Cardiac fibroblast (primary cell): ENCODE measurements at regions not wholly inside any gene's neighbourhood (a gene's known extent, or its start where the extent isn't known, plus 50 kb on each side); places are given as distances from the start of the nearest gene placed in this dataset.

Experiments
- DNase-seq, 2 donors: peaks; one replicate each; pipeline versions ENCODE4 v3.0.0 to v3.0.0-alpha.2; 2010; ENCODE audit warnings: low read depth in 2 of 2
- H3K4me3 ChIP-seq, 2 donors: replicated peaks in 1 of 2; 1 replicate in 1 of 2; 2 replicates in 1 of 2; pipeline ENCODE4 v1.5.1; 2011; ENCODE audit warnings: low read depth in 2 of 2, low read length in 2 of 2, mild to moderate bottlenecking in 2 of 2, moderate library complexity in 1 of 2
- CTCF ChIP-seq: IDR thresholded peaks from one replicate; pipeline ENCODE4 v1.5.1; 2011; ENCODE audit warnings: low read depth, mild to moderate bottlenecking, low read length, inconsistent platforms

DNA sequence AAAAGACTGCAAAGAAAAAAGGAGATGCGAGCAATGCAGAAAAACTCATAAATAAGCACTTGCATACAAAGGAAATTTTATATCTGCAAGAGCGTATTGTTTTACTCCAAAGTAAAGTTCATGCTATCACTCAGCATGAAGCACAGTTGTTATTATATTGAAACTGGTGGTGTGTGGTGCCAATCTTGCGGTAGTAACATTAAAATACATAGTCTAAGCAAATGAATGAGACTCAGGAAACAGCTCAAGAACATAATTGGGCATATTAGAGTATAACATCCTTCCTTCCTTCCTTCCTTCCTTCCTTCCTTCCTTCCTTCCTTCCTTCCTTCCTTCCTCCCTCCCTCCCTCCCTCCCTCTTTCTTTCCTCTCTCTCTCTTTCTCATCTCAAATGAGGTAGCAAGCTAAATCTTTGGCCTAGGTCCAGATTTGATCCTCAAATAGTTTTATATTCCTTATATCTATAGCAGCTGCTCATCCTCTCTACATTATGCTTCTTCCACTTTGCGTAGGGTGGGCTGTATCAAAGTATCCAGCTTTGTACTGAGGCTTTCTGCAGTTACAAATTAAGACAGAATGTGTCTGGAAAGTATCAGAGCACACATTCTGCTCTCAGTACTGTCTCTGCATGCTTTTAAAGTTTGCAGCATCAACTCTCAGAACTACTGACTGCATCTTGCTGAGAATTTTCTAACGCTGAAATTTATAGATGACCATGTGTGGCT lies 718.3 kb downstream of the RERGL start:
- no peak for DNase-seq
- TF ChIP-seq CTCF = no peak
- no peak overlapping the region for H3K4me3 ChIP-seq

DNA sequence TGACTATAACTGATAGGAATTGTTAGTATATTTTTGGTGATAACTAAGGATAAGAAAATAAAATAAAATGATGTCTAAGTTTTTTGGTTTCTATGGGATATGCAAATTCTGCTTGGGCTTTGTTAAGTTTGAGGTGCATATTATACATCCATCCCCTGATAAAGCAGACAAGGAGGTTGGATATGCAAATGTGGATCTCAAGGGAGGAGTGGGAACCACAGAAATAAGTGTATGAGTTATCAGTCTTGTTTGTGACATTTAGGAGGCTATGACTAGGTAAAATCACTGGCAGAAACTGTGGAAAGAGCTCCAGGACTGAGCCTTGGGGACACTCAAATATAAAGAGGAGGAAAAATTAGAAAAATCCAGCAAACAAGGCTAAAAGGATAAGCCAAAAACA lies 719.4 kb downstream of the RERGL start:
- DNase-seq = no peak
- TF ChIP-seq CTCF = no peak
- H3K4me3 ChIP-seq = no peak overlapping the region

GRCh38 chr12:17369556-17369955 lies 720.4 kb downstream of the RERGL start:
- no peak for DNase-seq
- no peak overlapping the region for H3K4me3 ChIP-seq
- no peak for TF ChIP-seq CTCF

DNA sequence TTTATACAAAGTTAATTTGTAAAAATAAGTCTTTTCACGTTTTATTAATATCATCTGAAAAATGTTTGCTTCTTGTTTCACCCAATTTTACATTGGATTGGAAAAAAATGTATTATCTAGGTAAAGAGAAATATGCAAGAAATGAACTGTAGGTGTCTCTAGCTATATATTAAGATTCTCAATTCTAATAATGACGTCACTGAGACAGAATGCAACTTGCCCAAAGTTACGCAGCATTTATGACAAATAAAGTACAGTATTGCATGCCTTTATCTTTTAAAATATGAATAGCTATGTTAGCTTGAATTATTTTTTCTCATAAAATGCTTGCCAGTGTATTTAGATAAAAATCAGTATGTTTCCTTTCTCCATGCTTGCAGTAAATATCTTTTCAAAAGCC lies 728.8 kb downstream of the RERGL start:
- TF ChIP-seq CTCF = no peak
- DNase-seq = no peak
- no peak overlapping the region for H3K4me3 ChIP-seq

GRCh38 chr12:17358835-17359234 lies 731.2 kb downstream of the RERGL start:
- no peak for TF ChIP-seq CTCF
- no peak overlapping the region for H3K4me3 ChIP-seq
- DNase-seq = no peak

DNA sequence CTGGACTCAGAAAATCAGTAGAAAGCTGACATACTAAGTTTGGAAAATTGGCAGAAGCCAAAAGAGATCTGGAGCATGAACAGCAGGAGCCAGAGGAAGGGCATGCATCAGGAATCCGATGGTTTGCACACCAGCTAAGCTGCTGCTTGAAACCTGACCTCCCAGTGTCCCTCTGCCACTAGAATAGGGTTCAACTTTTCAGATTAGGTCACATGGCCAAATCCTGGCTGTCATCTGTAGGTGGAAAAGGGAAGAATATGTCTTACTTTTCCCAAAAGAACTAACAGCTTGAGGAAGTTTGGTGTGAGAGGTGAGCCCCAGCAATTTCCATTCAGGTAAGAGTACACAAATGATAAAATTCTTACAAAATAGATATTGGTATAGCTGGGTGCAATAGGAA lies 732.6 kb downstream of the RERGL start:
- DNase-seq = no peak
- H3K4me3 ChIP-seq = no peak overlapping the region
- no peak for TF ChIP-seq CTCF

- TF ChIP-seq CTCF = no peak
- no peak for DNase-seq
- H3K4me3 ChIP-seq = no peak overlapping the region
Observed at GRCh38 chr12:17352164-17352563, 737.8 kb downstream of the RERGL start.
